PC-3 (cell line): ENCODE measurements at regions not wholly inside any gene's neighbourhood (a gene's known extent, or its start where the extent isn't known, plus 50 kb on each side); places are given as distances from the start of the nearest gene placed in this dataset.

Source experiments
- EZH2 ChIP-seq: fragments of 300-600 bp; sonication (generic); IDR thresholded peaks from one replicate; pipeline ENCODE4 v1.6.1; 2017; ENCODE audit warnings: antibody characterized with exemption, mild to moderate bottlenecking, low read length; ENCODE audit not compliant: unreplicated experiment
- TF ChIP-seq, protein P1 (sequence below): fragments of 300-600 bp; sonication (generic); conservative IDR thresholded peaks from 2 replicates; pipeline ENCODE4 v1.5.1; 2017; ENCODE audit warnings: antibody characterized with exemption, low read depth, mild to moderate bottlenecking, low read length

DNA sequence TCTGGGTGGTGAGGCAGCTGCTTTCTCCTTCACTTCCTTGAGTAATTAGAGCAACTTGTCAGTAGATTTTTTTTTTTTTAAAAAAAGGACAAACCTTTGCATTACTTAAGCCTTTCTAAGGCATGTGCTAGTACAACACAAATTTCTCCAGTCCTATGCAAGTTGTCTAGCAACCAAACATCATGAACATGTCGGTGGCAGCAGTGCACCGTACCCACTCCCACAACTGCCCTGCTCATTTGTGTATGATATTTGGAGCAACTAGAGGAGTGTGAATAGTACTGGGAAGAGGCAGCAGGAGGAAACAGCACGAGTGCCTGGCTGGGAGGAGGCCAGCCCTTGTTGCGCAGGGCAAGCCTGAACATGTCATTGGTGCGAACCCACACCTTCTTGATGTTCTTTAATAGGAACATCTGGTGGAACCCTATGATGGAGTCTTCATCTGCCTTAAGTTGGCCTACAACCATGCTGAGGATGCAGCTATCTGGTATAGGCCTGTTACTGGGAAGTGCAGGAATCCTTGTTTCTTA lies 238.3 kb downstream of the TDRD15 start:
- TF ChIP-seq, protein P1, sequence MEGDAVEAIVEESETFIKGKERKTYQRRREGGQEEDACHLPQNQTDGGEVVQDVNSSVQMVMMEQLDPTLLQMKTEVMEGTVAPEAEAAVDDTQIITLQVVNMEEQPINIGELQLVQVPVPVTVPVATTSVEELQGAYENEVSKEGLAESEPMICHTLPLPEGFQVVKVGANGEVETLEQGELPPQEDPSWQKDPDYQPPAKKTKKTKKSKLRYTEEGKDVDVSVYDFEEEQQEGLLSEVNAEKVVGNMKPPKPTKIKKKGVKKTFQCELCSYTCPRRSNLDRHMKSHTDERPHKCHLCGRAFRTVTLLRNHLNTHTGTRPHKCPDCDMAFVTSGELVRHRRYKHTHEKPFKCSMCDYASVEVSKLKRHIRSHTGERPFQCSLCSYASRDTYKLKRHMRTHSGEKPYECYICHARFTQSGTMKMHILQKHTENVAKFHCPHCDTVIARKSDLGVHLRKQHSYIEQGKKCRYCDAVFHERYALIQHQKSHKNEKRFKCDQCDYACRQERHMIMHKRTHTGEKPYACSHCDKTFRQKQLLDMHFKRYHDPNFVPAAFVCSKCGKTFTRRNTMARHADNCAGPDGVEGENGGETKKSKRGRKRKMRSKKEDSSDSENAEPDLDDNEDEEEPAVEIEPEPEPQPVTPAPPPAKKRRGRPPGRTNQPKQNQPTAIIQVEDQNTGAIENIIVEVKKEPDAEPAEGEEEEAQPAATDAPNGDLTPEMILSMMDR: no peak
- TF ChIP-seq EZH2: no peak
